GM21447 (cell line): ENCODE measurements at regions not wholly inside any gene's neighbourhood (a gene's known extent, or its start where the extent isn't known, plus 50 kb on each side); places are given as distances from the start of the nearest gene placed in this dataset.
"Not testable (repeated sequence)": the region's sequence is repeated elsewhere in the genome, so short reads cannot be mapped to it uniquely, and the experiment has no call there.

Experiments used
- ATAC-seq: cut with Tn5 transposase; IDR thresholded peaks from one replicate; pipeline ENCODE4 v1.9.1; 2021; ENCODE audit not compliant: unreplicated experiment

- ATAC-seq = no peak
Observed at GRCh38 chr9:79471580-79472543, 99.9 kb upstream of the TLE4 start.

- no peak for ATAC-seq
Observed at GRCh38 chr9:79473704-79474103, 98.1 kb upstream of the TLE4 start.

- ATAC-seq = no peak
Observed at GRCh38 chr9:79477241-79477840, 94.4 kb upstream of the TLE4 start.

GRCh38 chr9:79477955-79478771 is 93.6 kb upstream of the TLE4 start:
- ATAC-seq = no peak

- no peak for ATAC-seq
Observed at GRCh38 chr9:79480639-79481038, 91.1 kb upstream of the TLE4 start.

- no peak for ATAC-seq
Observed at GRCh38 chr9:79481846-79482477, 89.8 kb upstream of the TLE4 start.

- ATAC-seq = no peak
Observed at GRCh38 chr9:79485258-79485657, 86.5 kb upstream of the TLE4 start.

GRCh38 chr9:79489261-79490000 is 82.3 kb upstream of the TLE4 start:
- no peak for ATAC-seq

GRCh38 chr9:79490657-79491248 is 81.0 kb upstream of the TLE4 start:
- ATAC-seq = no peak

GRCh38 chr9:79492092-79493009 is 79.4 kb upstream of the TLE4 start:
- no peak for ATAC-seq

GRCh38 chr9:79500196-79500864 is 71.4 kb upstream of the TLE4 start:
- not testable (repeated sequence) for ATAC-seq

- no peak for ATAC-seq
Observed at GRCh38 chr9:79501546-79501945, 70.2 kb upstream of the TLE4 start.

- no peak for ATAC-seq
Observed at GRCh38 chr9:79507801-79508200, 64.0 kb upstream of the TLE4 start.

GRCh38 chr9:79512251-79512650 is 59.5 kb upstream of the TLE4 start:
- ATAC-seq = no peak
